Hepatocyte (in vitro differentiated cells): ENCODE measurements at regions not wholly inside any gene's neighbourhood (a gene's known extent, or its start where the extent isn't known, plus 50 kb on each side); places are given as distances from the start of the nearest gene placed in this dataset.

Experiments
- CTCF ChIP-seq: fragments of 200-600 bp; sonication (generic); IDR thresholded peaks from 2 replicates; pipeline ENCODE4 v1.5.1; 2016; ENCODE audit warnings: antibody characterized with exemption, mild to moderate bottlenecking; ENCODE audit not compliant: poor library complexity
- EZH2 ChIP-seq: fragments of 200-600 bp; sonication (generic); IDR thresholded peaks from 2 replicates; pipeline ENCODE4 v1.6.1; 2016; ENCODE audit warnings: antibody characterized with exemption, mild to moderate bottlenecking, borderline replicate concordance
- EZH2phosphoT487 ChIP-seq: fragments of 200-600 bp; sonication (generic); IDR thresholded peaks from one replicate; pipeline ENCODE4 v1.6.1; 2018; ENCODE audit warnings: antibody characterized with exemption, mild to moderate bottlenecking, low read depth, moderate library complexity; ENCODE audit not compliant: unreplicated experiment, severe bottlenecking

- TF ChIP-seq CTCF, result no peak
- TF ChIP-seq EZH2, result no peak
- no peak for TF ChIP-seq EZH2phosphoT487
Measured at GRCh38 chr12:76135456-76135855, 51.0 kb upstream of the NAP1L1 start.
